ENCODE measurements at regions not wholly inside any gene's neighbourhood (a gene's known extent, or its start where the extent isn't known, plus 50 kb on each side); places are given as distances from the start of the nearest gene placed in this dataset.

GRCh38 chr10:94085288-94085687, 91.6 kb downstream of the PLCE1 start:
- Histone ChIP-seq H3K4me3 (replicated peaks in 1 of 2; ENCODE audit: low read depth in 1 of 2, low read length in 2 of 2) (no peak overlapping the region), H4K20me1 (ENCODE audit: insufficient read depth) (no peaks in the 10 kb centered on the region), H3K79me2 (ENCODE audit: insufficient read depth, low read length) (no peaks in the 10 kb centered on the region), H3K36me3 (ENCODE audit: control insufficient read depth in 1 of 2, insufficient read depth in 2 of 2, low read length in 2 of 2) (no peaks in the 10 kb centered on the region), H3K9me3 (ENCODE audit: control insufficient read depth in 1 of 2, insufficient read depth in 1 of 2, low read depth in 1 of 2, low read length in 2 of 2) (no peaks in the 10 kb centered on the region), H3K27me3 (ENCODE audit: insufficient read depth, low read length) (peaks cover 4% of the 10 kb centered on the region; the same call in 1 of the 2 replicates), H3K27ac (ENCODE audit: low read depth, low read length) (no peak overlapping the region), H3K4me1 (ENCODE audit: control insufficient read depth in 1 of 2, insufficient read depth in 2 of 2, low read length in 2 of 2) (no peaks in the 10 kb centered on the region), H2AFZ (ENCODE audit: low read depth, low read length, poor library complexity, severe bottlenecking) (no peak overlapping the region), H3K9me2 (ENCODE audit: insufficient read depth) (no peaks in the 10 kb centered on the region), H3K9ac (ENCODE audit: low read length) (no peak overlapping the region), H3K4me2 (ENCODE audit: low read length) (no peak overlapping the region)
- ATAC-seq = no peak
- ChIA-PET CTCF (no interaction called here), RAD21 (ENCODE audit: low non-redundant PET in 1 of 2, low total read pairs in 2 of 2, uncharacterized antibody in 2 of 2, unreplicated experiment in 2 of 2) (no interaction called here), POLR2A (no interaction called here)
- TF ChIP-seq POLR2AphosphoS5 (IDR thresholded peaks at IDR 0.05; ENCODE audit: low read depth, low read length) (no peak), ZNF274 (IDR thresholded peaks at IDR 0.05; ENCODE audit: low read depth, low read length) (no peak), ATF3 (IDR thresholded peaks at IDR 0.05) (no peak), EGR1 (IDR thresholded peaks at IDR 0.05; ENCODE audit: low read depth) (no peak), SIN3A (IDR thresholded peaks at IDR 0.05; ENCODE audit: low read depth) (no peak), CEBPB (IDR thresholded peaks at IDR 0.05; ENCODE audit: low read depth) (no peak), FOSL1 (IDR thresholded peaks at IDR 0.05; ENCODE audit: low read depth) (no peak), CTCF (IDR thresholded peaks at IDR 0.05 in 2 of 3, conservative IDR thresholded peaks at IDR 0.05 in 1 of 3; ENCODE audit: borderline replicate concordance in 1 of 3, insufficient read depth in 1 of 3, low read depth in 2 of 3, low read length in 2 of 3) (no peak), ZFX (IDR thresholded peaks at IDR 0.05) (no peak)
- intact Hi-C loops (cut with micrococcal nuclease) = no loop called here
- no peak for DNase-seq (ENCODE audit: low read depth, low spot score)
- BruUV-seq (replicated peaks) = no TSS peak
